Breast epithelium (tissue), 3 donors: ENCODE measurements at regions not wholly inside any gene's neighbourhood (a gene's known extent, or its start where the extent isn't known, plus 50 kb on each side); places are given as distances from the start of the nearest gene placed in this dataset.

Source experiments
- CTCF ChIP-seq, 3 donors: fragments of 450-650 bp; IDR thresholded peaks; one replicate each; pipeline ENCODE4 v1.5.1; 2016 to 2017; ENCODE audit warnings: antibody characterized with exemption in 3 of 3, mild to moderate bottlenecking in 3 of 3, moderate library complexity in 3 of 3
- POLR2A ChIP-seq: fragments of 450-650 bp; IDR thresholded peaks from one replicate; pipeline ENCODE4 v1.6.1; 2016; ENCODE audit warnings: antibody characterized with exemption, mild to moderate bottlenecking, moderate library complexity
- POLR2AphosphoS5 ChIP-seq, 3 donors: sonication (generic); formaldehyde crosslinking; IDR thresholded peaks; one replicate each; pipeline ENCODE4 v1.6.1; 2017; ENCODE audit warnings: antibody characterized with exemption in 3 of 3

GRCh38 chr3:42012383-42012934 lies 50.6 kb upstream of the ULK4 start:
- TF ChIP-seq POLR2A (no peak), CTCF (IDR thresholded peaks at IDR 0.05) (no peak), POLR2AphosphoS5 (IDR thresholded peaks at IDR 0.05) (no peak)
